Activated T-cell treated with anti-CD3 and anti-CD28 coated beads, Interleukin-2, amount 50 U/mL, for 48 hours (primary cell): ENCODE measurements at regions not wholly inside any gene's neighbourhood (a gene's known extent, or its start where the extent isn't known, plus 50 kb on each side); places are given as distances from the start of the nearest gene placed in this dataset.

Source experiments
- DNase-seq, 2 experiments: peaks; one replicate each; pipeline ENCODE4 v3.0.0-alpha.2; 2020

- DNase-seq = no peak
These were observed 62.7 kb downstream of the NPTX2 start for GRCh38 chr7:98679741-98680140.

- no peak for DNase-seq
These were observed 64.4 kb downstream of the NPTX2 start for GRCh38 chr7:98681511-98681910.

GRCh38 chr7:98681951-98682350 is 64.9 kb downstream of the NPTX2 start:
- no peak for DNase-seq

GRCh38 chr7:98683514-98683913 is 66.4 kb downstream of the NPTX2 start:
- no peak for DNase-seq

- DNase-seq = no peak
These were observed 68.5 kb downstream of the NPTX2 start for GRCh38 chr7:98685541-98685940.

- no peak for DNase-seq
These were observed 69.5 kb downstream of the NPTX2 start for GRCh38 chr7:98686466-98687080.

GRCh38 chr7:98687111-98687751 is 70.1 kb downstream of the NPTX2 start:
- no peak for DNase-seq

- no peak for DNase-seq
These were observed 74.5 kb downstream of the NPTX2 start for GRCh38 chr7:98691619-98692018.

GRCh38 chr7:98697083-98697482 is 80.0 kb downstream of the NPTX2 start:
- DNase-seq = no peak

- no peak for DNase-seq
These were observed 80.6 kb downstream of the NPTX2 start for GRCh38 chr7:98697485-98698240.

- DNase-seq = no peak
These were observed 81.9 kb downstream of the NPTX2 start for GRCh38 chr7:98698976-98699375.

GRCh38 chr7:98700533-98700932 is 83.4 kb downstream of the NPTX2 start:
- no peak for DNase-seq

- DNase-seq = no peak
These were observed 84.3 kb downstream of the NPTX2 start for GRCh38 chr7:98701372-98701771.

- no peak for DNase-seq
These were observed 84.9 kb downstream of the NPTX2 start for GRCh38 chr7:98702021-98702420.

- DNase-seq = no peak
These were observed 86.8 kb downstream of the NPTX2 start for GRCh38 chr7:98703916-98704315.

GRCh38 chr7:98705626-98706025 is 88.5 kb downstream of the NPTX2 start:
- no peak for DNase-seq

GRCh38 chr7:98707076-98707475 is 90.0 kb downstream of the NPTX2 start:
- no peak for DNase-seq

- no peak for DNase-seq
These were observed 94.9 kb downstream of the NPTX2 start for GRCh38 chr7:98711945-98712344.

- no peak for DNase-seq
These were observed 96.2 kb downstream of the NPTX2 start for GRCh38 chr7:98713165-98713810.

GRCh38 chr7:98719396-98719795 is 102.3 kb downstream of the NPTX2 start:
- no peak for DNase-seq

- DNase-seq = no peak
These were observed 105.3 kb downstream of the NPTX2 start for GRCh38 chr7:98722402-98722801.

GRCh38 chr7:98724591-98724990 is 107.5 kb downstream of the NPTX2 start:
- DNase-seq = no peak

- DNase-seq = no peak
These were observed 110.1 kb downstream of the NPTX2 start for GRCh38 chr7:98727146-98727709.
